CD4-positive, alpha-beta T cell treated with Interferon gamma for 1 hour (primary cell): ENCODE measurements at regions not wholly inside any gene's neighbourhood (a gene's known extent, or its start where the extent isn't known, plus 50 kb on each side); places are given as distances from the start of the nearest gene placed in this dataset.
"Not testable (repeated sequence)": the region's sequence is repeated elsewhere in the genome, so short reads cannot be mapped to it uniquely, and the experiment has no call there.

Source experiments
- DNase-seq: peaks from one replicate; pipeline ENCODE4 v3.0.0-alpha.2; 2020

GRCh38 chr13:80973721-80974120 is 632.8 kb upstream of the SPRY2 start:
- DNase-seq: no peak

GRCh38 chr13:80972857-80973478 is 632.0 kb upstream of the SPRY2 start:
- no peak for DNase-seq

DNA sequence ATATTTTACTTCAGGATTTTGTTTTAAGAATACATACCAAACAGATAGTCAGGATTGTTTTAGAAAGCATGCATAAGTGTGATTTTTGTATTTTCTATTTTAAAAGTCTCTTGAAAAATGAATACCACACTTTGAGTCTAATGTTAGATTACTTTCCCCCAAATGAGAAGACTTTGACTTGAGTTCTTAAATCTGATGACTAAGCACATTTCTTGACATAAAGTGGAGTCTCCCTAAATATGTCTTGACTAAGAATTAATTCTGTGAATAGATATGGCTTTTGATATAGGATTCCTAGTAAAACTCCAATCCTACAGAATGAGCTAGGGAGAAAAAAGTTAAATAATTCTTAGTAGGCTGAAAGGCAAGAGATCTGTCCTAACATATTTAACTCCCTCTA is 624.2 kb upstream of the SPRY2 start:
- no peak for DNase-seq

DNA sequence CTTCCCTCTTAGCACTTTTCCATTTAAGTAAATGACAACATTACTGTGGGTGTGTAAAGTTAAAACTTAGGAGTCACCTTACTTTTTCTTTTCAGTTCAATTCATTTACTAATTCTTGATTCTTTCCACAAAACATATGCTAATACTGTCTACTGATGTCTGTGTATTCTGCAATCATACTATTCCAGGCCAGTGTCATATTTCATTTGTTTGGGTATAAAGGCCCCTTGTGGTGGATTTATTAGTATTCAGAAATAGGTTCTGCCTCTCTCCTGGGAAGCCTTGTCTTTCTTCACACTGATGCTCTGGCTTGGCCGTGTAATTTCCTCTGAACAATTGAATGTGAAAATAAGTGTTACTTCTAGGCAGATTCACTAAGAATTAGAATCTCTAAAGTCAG is 621.9 kb upstream of the SPRY2 start:
- no peak for DNase-seq

DNA sequence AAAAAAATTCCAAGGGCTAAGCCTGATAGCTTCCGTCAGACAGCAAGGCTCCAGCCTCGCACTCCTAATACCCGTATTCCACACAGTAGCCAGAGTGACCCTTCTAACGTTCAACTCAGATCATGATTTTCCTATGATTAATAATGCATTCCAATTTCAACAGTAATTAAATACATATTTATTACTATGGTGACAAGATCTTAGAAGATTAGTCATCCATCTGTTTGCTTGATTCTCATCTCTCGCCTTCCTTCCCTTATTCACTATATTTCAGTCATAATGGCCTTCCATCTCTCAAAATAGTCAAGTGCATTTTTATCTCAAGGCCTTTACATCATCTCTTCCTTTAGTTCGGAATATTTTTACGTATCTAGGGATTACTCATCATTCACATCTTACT is 621.2 kb upstream of the SPRY2 start:
- no peak for DNase-seq

- no peak for DNase-seq
Observed at GRCh38 chr13:80957019-80957655, 616.2 kb upstream of the SPRY2 start.

- DNase-seq: no peak
Observed at GRCh38 chr13:80955501-80955900, 614.6 kb upstream of the SPRY2 start.

DNA sequence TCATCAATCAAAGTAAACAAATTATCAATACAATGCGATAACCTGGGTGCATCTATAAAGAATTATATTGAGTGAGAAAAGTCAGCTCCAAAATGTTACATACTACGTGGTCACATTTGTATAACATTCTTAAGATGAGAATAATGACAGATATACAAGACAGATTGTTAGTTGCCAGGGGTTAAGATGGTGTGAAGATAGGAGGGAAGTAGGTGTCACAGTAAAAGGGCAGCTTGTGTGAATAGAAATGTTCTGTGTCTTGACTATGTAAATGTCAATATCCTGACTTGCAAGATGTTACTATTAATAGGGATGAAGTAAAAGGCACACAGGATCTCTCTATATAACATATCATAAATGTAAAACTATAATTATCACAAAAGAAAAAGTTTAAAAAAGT is 611.2 kb upstream of the SPRY2 start:
- DNase-seq: no peak

DNA sequence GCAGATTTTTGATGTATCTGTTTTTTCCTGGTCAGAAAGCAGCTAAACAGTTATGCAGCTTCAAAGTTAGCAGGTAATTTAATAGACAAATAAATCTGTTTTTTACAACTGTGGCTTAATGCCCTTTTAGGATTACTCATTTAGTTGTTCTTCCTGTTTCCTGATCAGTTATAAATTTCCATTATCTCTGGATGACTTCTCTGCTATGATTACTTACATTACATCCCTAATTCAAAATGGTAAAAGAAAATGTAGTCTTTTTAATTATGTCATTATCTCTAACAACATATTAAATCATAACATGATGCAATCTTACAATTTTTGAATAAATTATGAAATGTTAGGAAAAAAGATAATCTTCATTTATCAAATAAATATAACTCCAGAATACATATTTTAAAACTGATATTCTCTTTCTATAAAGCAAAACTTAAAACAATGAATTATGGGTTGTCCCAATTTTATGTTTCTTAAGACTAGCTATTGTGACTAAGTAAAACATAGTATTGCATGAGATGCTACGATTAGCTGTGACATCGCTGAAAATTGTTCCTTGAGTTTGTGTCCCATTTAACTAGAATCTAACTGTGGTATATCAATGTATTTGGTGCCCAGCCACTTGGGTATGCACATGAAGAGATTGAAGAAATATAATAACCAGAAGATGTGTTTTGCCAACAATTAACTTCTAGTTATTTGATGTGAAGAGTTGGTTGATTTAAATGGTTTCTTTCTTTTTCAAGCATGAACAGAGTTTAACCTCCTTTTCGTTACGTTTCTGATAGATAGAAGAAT is 605.3 kb upstream of the SPRY2 start:
- DNase-seq: no peak

DNA sequence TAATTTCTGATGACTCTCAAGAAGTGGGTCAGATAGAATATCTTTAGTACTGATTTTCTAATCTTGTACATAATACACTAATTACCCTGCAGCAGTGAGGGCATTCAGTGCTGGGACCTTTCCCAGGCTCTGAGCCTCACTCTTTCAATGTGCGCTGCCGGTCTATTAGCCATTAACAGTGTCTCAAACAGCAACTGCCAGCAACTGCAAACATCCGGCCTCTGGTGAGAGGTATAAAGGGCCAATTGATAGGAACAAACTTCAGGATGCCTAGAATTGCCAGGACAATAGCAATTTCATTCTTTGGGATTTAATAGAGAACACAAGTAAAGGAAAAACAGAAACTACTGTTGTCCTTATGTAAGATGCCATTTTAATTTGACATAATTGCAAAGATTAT is 604.4 kb upstream of the SPRY2 start:
- DNase-seq: no peak

- DNase-seq: no peak
Observed at GRCh38 chr13:80939581-80939980, 598.7 kb upstream of the SPRY2 start.

- DNase-seq: no peak
Observed at GRCh38 chr13:80931766-80932165, 590.8 kb upstream of the SPRY2 start.

DNA sequence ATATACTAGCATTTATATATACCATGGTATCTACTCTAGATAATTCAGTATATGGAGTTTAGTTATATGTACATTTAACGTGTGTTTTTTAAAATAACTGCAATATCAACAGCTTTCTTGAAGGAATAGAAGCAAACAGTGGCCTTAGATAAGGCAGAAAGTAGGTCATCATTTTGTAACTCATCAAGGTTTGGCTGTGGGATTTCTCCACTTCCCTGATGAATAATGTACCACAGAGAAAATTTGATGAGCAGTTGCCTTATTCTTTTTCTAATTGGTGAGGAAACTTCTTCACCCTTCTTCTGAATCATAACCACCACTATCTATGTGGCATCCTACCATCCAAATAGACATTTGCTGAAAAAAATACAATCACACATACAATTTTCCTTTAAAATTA is 590.2 kb upstream of the SPRY2 start:
- DNase-seq: no peak

GRCh38 chr13:80928241-80928640 is 587.3 kb upstream of the SPRY2 start:
- no peak for DNase-seq

DNA sequence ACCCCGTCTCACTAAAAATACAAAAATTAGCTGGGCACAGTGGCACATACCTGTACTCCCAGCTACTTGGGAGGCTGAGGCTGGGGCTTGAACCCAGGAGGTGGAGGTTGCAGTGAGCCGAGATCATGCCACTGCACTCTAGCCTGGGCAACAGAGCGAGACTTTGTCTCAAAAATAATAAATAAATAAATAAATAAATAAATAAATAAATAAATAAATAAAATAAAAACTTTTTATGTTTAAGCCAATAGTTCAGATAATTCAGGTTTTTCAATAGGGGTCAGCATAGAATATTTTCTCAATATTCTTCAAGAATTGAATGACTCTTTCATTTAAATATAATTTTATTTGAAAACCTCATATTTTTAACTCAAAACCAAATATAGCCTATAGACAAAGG is 585.1 kb upstream of the SPRY2 start:
- not testable (repeated sequence) for DNase-seq

- no peak for DNase-seq
Observed at GRCh38 chr13:80924596-80924995, 583.7 kb upstream of the SPRY2 start.

DNA sequence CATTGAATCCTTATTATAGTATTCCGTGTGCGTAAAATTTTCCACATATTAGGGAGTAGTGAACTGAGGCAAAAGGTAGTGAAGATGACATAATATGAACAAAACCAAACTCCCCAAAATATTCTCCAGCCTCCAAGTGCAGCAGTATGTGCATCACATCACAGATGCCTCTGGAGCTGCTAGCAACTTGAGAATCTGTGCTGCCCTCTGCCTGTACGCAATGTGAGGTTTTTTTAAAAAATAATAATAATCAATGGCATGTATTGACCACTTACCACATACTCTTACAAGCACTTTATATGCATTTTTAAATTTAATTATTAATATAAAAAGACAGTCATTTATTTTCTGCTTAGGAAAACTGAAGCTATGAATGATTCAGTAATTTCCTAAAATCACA is 583.0 kb upstream of the SPRY2 start:
- no peak for DNase-seq

DNA sequence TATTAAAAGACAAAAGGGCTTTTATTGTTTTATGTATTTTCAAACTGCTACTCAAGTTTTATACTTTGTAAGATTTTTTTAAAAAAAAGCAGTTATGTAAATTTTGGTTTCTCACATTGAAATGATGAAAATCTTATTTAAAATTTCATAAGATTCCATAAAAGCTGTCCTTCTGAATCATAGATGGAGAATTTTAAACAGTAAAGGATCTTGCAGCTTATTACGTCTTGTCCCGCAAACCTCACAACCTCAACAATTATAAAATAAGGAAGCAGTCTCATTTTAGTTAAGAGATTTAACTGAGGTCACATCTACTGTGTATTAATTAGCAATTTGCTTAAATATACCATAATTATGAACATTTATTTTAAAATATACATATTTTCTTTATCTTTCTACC is 581.0 kb upstream of the SPRY2 start:
- DNase-seq: no peak

DNA sequence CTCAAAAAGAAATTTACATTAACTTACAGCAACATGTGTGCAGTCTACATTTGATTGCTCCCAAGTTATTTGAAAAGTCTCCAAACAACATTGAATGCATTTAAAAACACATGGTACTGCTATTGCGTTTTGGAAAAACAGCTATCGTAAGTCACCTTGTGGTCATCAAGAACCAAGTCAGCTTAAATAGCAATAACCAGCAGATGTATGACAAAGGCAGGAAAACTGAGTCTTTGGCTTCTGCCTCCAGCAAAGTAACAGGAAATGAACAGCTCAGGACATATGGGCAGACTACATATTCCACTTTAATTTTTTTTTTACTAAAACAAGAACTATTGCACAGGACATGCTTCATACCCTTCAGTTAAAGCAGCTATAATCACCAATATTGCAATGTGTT is 580.6 kb upstream of the SPRY2 start:
- DNase-seq: no peak

- DNase-seq: no peak
Observed at GRCh38 chr13:80906860-80907259, 565.9 kb upstream of the SPRY2 start.

GRCh38 chr13:80904386-80904785 is 563.5 kb upstream of the SPRY2 start:
- no peak for DNase-seq

GRCh38 chr13:80903911-80904310 is 563.0 kb upstream of the SPRY2 start:
- no peak for DNase-seq

DNA sequence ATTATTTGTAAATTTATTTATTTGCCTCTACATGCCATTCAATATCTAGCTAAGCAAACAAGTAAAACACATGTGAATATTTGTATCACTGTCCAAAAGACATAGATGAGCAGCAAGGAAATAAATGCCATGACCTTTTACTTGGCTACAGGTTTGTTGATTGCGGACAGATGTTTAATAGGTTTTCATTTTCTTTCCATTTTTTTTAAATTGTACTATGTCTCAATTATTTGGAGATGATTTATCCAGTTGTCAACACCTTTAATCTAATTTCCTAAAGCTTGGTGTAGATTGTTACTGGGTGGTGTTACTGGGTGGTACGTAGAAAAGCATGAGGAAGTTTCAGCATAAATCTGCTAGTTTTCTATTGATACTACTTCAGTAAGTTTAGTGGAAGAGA is 560.6 kb upstream of the SPRY2 start:
- DNase-seq: no peak

GRCh38 chr13:80901111-80901510 is 560.2 kb upstream of the SPRY2 start:
- no peak for DNase-seq
